H4 (cell line): ENCODE measurements at regions not wholly inside any gene's neighbourhood (a gene's known extent, or its start where the extent isn't known, plus 50 kb on each side); places are given as distances from the start of the nearest gene placed in this dataset.
"Not testable (repeated sequence)": the region's sequence is repeated elsewhere in the genome, so short reads cannot be mapped to it uniquely, and the experiment has no call there.

Experiments
- DNase-seq: peaks from one replicate; pipeline ENCODE4 v3.0.0-alpha.2; 2015; ENCODE audit warnings: low spot score

DNA sequence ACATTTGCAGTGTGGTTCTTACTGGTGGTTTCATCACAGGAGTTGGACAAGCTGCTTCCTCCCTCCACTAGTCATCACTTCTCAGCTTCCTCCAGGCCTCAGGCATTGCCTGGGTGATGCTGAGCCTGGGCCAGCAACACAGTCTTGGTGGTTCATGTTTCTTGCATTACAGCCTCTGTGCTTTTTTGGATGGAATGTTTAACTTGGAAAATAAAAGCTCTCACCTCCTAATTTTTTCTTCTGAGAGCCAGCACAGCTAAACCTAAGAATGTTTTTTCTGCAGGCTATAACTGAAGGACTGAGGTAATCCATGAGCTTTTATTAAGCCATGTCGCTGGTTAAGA, 66.1 kb upstream of the RHOU start:
- no peak for DNase-seq

DNA sequence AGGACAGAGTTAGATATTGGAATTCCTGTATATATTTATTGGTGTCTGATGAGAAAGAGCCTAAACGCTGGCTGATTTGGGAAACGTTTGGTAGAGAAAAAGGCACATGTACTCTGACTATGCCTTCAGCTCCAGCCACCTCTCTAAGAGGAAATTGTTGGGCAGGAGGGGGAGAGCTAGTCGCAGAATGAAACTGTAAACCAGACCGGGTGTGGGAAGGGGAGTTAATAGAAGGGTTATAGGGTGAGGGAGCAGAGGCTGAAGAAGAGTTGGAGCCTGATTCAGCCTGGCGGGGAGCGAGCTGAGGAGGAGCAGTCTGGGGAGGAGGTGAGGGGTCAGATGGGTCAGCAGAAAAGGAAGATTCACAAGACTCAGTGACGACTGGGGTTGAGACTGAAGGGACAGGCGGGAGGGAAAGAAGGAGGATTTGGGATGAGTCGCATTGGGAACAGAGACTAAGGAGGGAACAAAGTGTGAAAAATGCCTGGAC, 54.2 kb upstream of the RHOU start:
- DNase-seq = not testable (repeated sequence)

DNA sequence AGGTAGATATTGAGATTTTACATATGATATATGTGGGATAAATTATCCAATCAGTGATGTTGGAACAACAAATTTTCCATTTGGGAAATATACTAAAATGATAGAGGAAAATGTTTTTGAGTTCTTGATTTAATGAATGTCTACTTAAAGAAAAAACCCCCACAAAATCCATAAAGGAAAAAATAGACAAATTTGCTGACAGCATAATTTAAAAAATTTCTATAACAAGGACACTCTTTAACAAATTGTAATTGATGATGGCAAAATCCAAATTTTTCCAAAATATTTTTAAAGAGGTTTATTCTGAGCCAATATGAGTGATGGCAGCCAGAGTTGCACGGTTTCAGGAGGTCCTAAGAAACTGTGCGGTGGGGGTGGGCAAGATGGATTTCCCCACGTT, 51.9 kb upstream of the RHOU start:
- no peak for DNase-seq

DNA sequence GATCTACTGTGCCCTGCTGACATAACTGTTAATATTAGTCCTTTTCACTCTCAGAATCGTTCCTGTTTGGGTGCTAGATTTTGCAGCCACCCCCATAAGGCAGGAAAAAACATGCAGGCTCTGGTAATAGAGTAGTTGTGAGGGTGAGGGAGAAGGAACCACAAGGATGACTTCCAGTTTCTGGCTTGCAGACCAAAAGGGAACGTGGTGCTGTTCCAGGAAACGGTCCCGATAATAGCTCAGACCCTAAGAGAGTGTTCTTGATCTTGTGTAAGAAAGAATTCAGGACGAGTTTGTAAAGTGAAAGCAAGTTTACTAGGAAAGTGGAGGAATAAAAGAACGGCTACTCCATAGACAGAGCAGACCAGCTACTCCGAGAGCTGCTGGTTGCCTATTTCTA, 50.7 kb upstream of the RHOU start:
- no peak for DNase-seq

DNA sequence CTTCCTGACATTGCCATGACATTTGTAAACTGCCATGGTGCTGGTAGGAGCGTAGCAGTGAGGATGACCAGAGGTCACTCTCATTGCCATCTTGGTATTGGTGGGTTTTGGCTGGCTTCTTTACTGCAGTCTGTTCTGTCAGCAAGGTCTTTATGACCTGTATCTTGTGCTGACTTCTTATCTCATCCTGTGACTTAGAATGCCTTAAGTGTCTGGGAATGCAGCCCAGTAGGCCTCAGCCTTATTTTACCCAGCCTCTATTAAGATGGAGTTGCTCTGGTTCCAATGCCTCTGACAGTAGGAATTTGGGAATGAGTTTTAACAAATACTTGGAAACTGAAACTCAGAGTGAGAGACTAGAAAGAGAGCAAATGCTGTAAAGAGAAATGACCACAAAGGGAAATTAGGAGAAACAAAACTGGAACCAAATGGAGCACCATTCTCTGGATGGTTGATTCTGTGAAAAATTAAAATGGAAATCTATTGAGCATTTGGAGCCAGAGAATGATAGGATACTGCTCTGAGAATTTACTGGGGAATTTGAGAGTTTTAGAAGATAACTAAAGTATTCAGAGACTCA, 50.1 kb upstream of the RHOU start:
- no peak for DNase-seq
